Kidney (tissue), 13 donors: ENCODE measurements at regions not wholly inside any gene's neighbourhood (a gene's known extent, or its start where the extent isn't known, plus 50 kb on each side); places are given as distances from the start of the nearest gene placed in this dataset.

Experiments used
- DNase-seq, 5 donors: peaks; one replicate each; pipeline ENCODE4 v3.0.0-alpha.2; 2013 to 2020
- FAIRE-seq: peaks from 2 replicates; lab custom pipeline; 2012; peaks lifted over from hg19 to GRCh38; lab: Jason Lieb, UNC
- H3K27ac ChIP-seq, 2 donors: one replicate each; pipeline ENCODE4 v1.7.0; 2013; ENCODE audit warnings: low read depth in 2 of 2, low read length in 2 of 2, inconsistent platforms in 1 of 2
- H3K27me3 ChIP-seq: one replicate; pipeline ENCODE4 v1.7.1; 2013; ENCODE audit warnings: low read length, inconsistent platforms; ENCODE audit not compliant: control insufficient read depth, insufficient read depth
- H3K36me3 ChIP-seq, 3 donors: one replicate each; pipeline versions ENCODE4 v1.7.0 to v1.7.1; 2013; ENCODE audit warnings: low read length in 3 of 3, control low read depth in 1 of 3, inconsistent platforms in 1 of 3; ENCODE audit not compliant: insufficient read depth in 3 of 3, control insufficient read depth in 2 of 3
- H3K4me1 ChIP-seq, 3 donors: one replicate each; pipeline versions ENCODE4 v1.7.0 to v1.7.1; 2013; ENCODE audit warnings: low read length in 3 of 3, inconsistent platforms in 1 of 3, low read depth in 1 of 3; ENCODE audit not compliant: control insufficient read depth in 2 of 3, insufficient read depth in 2 of 3
- H3K4me3 ChIP-seq, 3 donors: one replicate each; pipeline versions ENCODE4 v1.7.0 to v1.8.1; 2013; ENCODE audit warnings: low read length in 3 of 3, control low read depth in 1 of 3, inconsistent platforms in 1 of 3
- H3K9ac ChIP-seq, 3 donors: one replicate each; pipeline versions ENCODE4 v1.7.0 to v1.7.1; 2013; ENCODE audit warnings: low read length in 3 of 3, control low read depth in 1 of 3, inconsistent platforms in 1 of 3
- H3K9me3 ChIP-seq, 3 donors: one replicate each; pipeline versions ENCODE4 v1.7.0 to v1.7.1; 2013; ENCODE audit warnings: low read length in 3 of 3, control low read depth in 1 of 3, inconsistent platforms in 1 of 3; ENCODE audit not compliant: control insufficient read depth in 2 of 3, insufficient read depth in 1 of 3
- intact Hi-C: fragments of 100-400 bp; cut with DNase I; formaldehyde crosslinking; loops from one replicate; pipeline ENCODE4 v1.11.1; 2022
- TF ChIP-seq, protein P1 (sequence below): IDR thresholded peaks from 3 replicates; pipeline ENCODE4 v1.5.1; 2012; ENCODE audit warnings: mild to moderate bottlenecking, moderate library complexity, borderline replicate concordance; ENCODE audit not compliant: insufficient read depth; ENCODE audit errors: extremely low read depth
- donor health status: control.
- donor health status: control.
- donor health status: control.
- donor health status: control.
- donor health status: control.
- donor health status: DM: yes; HTN: yes; CAD: no.
- donor health status: Normal renal cell carcinoma (clear cell type).

DNA sequence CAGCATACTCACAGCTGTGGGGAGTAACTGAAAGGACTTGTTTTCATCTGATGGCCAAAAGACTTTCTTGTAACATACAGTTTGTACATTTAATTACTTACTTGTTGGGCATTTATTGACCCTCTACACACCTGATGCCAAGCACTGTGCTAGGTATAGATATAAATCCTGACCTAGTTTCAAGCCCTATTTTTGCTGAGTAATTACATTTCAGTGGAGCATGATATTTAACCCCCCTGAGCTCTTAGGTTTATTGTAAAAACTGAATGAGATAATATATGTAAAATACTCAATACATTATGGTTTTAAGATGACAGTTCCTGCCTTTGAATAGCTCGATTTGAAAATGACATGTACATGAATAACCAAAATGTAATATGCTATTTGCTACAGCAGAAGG is 68.1 kb upstream of the SLC12A2 start:
- TF ChIP-seq, protein P1, sequence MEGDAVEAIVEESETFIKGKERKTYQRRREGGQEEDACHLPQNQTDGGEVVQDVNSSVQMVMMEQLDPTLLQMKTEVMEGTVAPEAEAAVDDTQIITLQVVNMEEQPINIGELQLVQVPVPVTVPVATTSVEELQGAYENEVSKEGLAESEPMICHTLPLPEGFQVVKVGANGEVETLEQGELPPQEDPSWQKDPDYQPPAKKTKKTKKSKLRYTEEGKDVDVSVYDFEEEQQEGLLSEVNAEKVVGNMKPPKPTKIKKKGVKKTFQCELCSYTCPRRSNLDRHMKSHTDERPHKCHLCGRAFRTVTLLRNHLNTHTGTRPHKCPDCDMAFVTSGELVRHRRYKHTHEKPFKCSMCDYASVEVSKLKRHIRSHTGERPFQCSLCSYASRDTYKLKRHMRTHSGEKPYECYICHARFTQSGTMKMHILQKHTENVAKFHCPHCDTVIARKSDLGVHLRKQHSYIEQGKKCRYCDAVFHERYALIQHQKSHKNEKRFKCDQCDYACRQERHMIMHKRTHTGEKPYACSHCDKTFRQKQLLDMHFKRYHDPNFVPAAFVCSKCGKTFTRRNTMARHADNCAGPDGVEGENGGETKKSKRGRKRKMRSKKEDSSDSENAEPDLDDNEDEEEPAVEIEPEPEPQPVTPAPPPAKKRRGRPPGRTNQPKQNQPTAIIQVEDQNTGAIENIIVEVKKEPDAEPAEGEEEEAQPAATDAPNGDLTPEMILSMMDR: no peak
- no peak for FAIRE-seq

DNA sequence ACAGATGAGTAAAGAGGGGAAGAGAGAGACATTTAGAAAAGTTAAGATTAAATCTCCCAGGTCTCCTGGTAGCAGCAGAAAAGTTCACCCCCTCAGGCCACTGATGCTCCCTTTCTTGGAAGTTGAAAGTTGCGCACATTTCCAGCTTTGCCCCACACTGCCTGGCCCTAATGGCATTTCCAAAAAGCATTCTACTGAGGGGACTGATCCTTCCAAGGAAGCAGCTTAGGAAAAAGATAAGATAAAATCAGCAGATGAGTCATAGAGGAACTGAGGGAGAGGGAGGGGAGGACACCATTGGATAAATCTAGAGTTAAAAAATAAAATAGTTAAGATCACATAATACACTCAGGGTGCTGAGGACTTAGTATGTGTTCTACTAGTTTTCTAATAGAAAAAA is 67.6 kb upstream of the SLC12A2 start:
- Histone ChIP-seq H3K9ac (no peak overlapping the region), H3K27ac (no peak overlapping the region), H3K27me3 (no peaks in the 10 kb centered on the region), H3K4me1 (no peaks in the 10 kb centered on the region), H3K36me3 (no peaks in the 10 kb centered on the region), H3K4me3 (no peak overlapping the region), H3K9me3 (no peaks in the 10 kb centered on the region)
- no peak for FAIRE-seq
- TF ChIP-seq, protein P1: no peak
- intact Hi-C loops: no loop called here
- no peak for DNase-seq

More for the DNA sequence above, 68.1 kb upstream of the SLC12A2 start:
- intact Hi-C loops: no loop called here
- Histone ChIP-seq H3K4me1 (no peaks in the 10 kb centered on the region), H3K9ac (no peak overlapping the region), H3K9me3 (no peaks in the 10 kb centered on the region), H3K27ac (no peak overlapping the region), H3K36me3 (no peaks in the 10 kb centered on the region), H3K4me3 (no peak overlapping the region), H3K27me3 (no peaks in the 10 kb centered on the region)
- no peak for DNase-seq

DNA sequence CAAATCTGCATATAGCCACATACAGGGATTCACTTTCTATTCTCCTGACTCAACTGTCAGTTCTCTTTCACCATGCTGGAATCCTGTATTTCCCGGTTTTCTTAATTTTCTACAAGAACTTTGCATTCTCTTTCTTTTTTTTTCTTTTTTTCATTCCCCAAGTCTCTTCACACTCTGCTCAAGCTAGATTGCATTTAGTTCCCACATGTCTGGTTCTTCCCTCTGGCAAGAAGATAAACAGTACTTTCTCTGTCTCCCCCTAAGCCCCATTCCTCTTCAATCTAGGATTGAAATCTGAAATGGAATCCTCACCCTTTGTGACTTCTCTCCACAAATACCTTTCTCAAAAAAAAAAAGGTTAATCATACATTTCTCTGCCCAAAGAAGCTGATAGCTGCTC is 64.2 kb upstream of the SLC12A2 start:
- no peaks in the 10 kb centered on the region for H3K27me3 ChIP-seq
- no peak for DNase-seq
- TF ChIP-seq, protein P1: no peak
- no peaks in the 10 kb centered on the region for H3K9me3 ChIP-seq
- H3K4me3 ChIP-seq: no peak overlapping the region
- FAIRE-seq: no peak
- no peak overlapping the region for H3K27ac ChIP-seq
- intact Hi-C loops: no loop called here
- no peak overlapping the region for H3K9ac ChIP-seq
- H3K36me3 ChIP-seq: peaks cover 0 to 3% (median 0%) of the 10 kb centered on the region in 3 donors
- no peaks in the 10 kb centered on the region for H3K4me1 ChIP-seq

DNA sequence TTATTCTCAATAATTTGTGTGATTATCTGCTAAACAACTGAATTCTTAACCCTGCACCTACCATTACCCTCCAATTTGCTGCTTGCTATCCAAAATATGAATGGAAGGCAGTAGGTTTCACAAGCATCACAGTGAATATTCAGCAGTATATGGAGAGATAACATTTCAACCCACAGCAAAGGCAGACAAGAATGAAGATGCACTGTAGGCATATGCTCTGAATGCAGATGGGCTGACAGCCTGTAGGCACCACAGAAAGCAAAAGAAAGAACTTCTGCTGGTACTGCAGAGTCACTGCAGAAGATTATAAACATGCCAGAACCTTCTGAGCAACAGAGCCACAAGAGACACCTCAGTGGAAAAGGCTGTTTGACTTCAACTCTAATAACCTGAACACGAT is 63.6 kb upstream of the SLC12A2 start:
- FAIRE-seq: no peak
- DNase-seq: no peak

More for the DNA sequence above, 63.6 kb upstream of the SLC12A2 start:
- H3K27me3 ChIP-seq: no peaks in the 10 kb centered on the region
- TF ChIP-seq, protein P1: no peak
- H3K4me3 ChIP-seq: no peak overlapping the region
- no peaks in the 10 kb centered on the region for H3K9me3 ChIP-seq
- intact Hi-C loops: no loop called here
- H3K36me3 ChIP-seq: peaks cover 0 to 3% (median 0%) of the 10 kb centered on the region in 3 donors
- H3K27ac ChIP-seq: no peak overlapping the region
- H3K9ac ChIP-seq: no peak overlapping the region
- no peaks in the 10 kb centered on the region for H3K4me1 ChIP-seq
